Middle frontal gyrus (tissue), 1 donor: ENCODE measurements at regions not wholly inside any gene's neighbourhood (a gene's known extent, or its start where the extent isn't known, plus 50 kb on each side); places are given as distances from the start of the nearest gene placed in this dataset.

Source experiments
- DNase-seq: peaks from one replicate; pipeline ENCODE4 v3.0.0-alpha.2; 2015; ENCODE audit warnings: low spot score; ENCODE audit errors: extremely low spot score

DNA sequence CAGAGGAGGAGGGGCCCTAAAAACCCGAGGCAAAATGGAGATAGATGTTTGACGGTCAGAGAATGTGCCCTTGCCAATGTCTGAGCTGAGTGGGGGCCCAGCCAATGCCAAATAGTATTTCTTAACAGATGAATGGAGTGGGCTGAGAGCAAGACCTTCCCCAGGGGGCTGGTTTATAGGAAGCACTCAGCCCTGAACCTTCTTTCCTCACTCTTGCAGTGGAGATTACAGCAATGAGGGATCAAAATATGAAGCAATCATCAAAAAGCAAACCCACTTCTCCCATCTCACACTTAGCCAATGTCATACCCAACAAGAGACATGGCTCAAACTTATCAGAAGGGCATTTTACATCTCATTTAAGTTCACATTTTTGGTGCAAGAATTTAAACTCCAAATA lies 350.3 kb downstream of the GADD45G start:
- no peak for DNase-seq

DNA sequence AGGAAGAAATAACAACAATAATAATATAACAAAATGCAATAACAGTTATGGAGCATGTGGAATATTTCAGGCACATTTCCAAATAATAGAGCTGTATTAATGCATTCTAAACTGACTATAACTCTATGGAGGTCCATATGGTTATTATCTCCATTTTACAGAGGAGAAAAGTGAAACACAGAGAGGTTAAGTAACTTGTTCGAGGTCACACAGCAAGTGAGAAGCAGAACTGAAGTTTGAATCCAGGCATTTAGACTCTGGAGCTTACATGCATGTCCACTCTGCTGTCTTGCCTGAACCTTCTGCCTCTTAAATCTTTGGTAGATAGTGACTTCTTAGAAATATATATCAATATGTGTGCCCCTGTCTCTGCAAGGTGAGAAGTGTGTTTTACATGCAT lies 350.8 kb downstream of the GADD45G start:
- no peak for DNase-seq

DNA sequence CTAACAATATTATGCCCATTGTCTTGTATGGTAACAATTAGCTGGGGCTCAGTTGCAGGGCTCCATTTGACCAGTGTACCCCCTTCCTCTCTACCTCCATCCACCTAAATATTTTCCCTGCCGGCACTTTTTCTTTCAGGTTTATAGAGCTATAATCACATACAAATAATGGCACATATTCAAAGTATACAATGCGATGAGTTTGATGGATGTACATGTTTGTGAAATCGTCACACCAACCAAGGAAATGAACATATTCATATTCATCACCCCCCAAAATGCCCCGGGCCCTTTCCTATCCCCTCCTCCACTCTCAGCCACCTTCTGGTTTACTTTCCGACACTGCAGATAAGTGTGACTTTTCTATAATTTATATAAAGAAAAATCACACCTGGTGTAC lies 351.5 kb downstream of the GADD45G start:
- no peak for DNase-seq

DNA sequence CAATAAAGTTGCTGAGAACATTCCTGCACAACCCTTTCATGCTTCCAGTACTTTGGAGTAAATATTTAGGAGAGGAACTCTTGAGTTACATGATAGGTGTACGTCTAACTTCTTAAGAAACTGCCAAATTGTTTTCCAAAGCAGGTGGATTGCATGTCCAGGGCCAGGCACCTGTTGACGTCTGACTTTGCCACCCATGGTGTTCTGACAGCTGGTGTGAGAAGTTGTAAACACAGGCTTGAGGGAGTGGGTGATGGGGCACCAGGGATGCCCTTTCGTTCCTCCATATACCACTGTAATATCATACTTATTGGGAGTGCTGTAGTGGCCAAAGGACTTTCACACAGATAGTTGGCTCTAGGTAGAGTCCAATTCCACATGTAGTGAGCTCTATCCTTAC lies 352.1 kb downstream of the GADD45G start:
- no peak for DNase-seq

DNA sequence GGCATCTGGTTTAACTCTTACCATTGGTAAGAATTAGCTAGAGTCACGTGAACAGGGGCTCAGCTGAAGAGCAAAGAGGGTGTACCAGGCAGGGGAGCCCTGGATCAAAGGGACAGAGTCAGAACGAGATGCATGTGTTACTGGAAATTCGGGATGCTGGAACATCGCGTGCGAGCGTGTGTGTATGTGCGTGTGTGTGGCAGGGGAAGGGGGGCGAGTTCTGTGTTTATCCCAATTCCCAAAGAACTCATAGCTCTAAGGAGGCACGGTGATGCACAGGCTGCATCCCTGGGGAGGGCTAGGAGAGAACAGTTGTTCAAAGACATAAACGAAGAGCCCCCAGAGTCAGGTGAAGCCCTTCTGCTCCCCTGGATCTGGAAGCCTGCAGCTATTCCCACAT lies 353.3 kb downstream of the GADD45G start:
- DNase-seq = no peak

DNA sequence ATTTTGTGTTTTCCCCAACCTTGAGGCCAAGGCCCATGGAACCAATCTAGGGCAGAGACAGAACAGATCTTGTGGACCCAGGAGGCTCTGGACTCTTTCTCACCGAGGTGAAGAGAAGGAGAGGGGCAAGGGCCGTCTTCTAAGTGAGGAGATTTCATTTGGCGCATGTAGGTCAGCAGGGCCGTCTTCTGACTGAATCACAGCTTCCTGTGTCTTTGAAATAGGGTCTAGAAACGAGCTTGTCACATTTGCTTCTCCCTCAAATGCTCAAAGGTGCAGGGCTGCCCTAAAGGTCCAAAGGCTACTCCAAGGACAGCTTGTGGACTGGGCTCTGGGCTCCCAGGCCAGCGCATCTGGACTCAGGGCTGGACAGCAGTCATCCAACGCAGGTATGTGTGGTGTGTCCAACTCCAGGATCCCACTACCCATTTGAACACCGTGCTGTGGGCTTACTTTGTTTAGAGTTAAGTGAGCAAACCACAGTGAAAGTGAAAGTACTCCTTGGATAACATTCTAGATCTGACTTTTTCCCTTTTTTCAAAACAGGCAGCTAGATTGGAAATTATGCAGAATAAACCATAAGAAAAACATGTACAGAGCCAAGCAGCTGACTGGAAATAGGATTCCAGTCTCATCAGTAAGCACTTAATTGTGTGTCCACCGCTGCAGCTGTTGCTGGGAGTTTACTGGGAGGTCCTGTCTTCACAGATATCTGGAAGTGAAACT lies 357.0 kb downstream of the GADD45G start:
- no peak for DNase-seq

DNA sequence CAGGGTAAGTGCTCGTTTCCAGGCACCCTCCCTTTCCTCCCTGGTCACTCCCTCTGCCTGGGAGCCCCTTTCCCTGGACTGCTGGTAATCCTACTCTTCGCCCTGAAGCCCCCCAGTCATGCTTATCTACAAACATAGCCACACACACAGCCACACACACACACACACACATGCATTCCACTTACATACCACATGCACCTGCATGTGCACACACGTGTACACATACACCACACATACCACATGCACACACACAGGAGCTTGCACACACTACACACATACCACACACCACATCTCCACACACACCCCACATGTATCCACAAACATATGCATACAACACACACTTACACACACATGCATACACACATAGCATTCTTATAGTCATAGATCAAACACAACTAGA lies 358.5 kb downstream of the GADD45G start:
- DNase-seq = no peak

DNA sequence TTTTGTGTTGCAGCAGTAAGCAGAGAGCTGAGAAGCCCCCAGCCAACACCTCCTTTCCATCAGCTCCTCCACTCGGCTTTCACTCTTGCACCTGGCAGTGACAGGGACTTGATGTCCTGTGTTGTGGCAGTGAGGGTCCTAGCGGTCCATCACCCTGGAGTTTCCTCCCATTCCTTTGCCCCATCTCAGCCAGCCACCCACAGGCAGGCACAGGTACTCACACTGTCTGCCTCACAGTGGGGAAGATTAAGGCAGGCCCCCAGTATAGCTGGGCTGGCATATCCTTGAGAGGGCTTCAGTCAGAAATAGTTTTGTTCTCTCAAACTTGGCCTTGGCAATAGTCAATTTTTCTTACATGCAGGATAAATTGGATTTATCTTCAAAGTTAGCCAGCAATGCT lies 362.7 kb downstream of the GADD45G start:
- no peak for DNase-seq

DNA sequence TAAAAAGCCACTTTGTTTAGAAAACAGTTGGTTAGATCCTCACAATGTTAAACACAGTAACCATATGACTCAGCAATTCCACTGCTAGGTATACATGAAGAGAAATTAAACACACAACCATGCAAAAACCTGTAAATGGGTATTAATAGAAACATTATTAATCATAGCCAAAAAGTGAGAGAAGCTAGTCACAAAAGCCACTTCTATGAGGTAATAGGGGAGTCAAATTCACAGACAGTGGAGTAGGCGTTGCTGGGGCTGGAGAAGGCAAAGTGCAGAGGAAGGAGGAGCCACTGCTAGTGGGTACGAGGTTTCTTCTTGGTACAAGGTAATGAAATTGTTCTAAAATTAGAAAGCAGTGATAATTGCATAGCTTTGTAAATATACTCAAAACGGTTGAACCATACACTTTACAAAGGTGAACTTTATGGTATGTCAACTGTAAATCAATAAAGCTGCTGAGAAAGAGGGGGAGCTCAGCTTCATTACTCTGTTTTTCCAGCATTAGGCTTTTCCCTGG lies 364.4 kb downstream of the GADD45G start:
- DNase-seq = no peak

DNA sequence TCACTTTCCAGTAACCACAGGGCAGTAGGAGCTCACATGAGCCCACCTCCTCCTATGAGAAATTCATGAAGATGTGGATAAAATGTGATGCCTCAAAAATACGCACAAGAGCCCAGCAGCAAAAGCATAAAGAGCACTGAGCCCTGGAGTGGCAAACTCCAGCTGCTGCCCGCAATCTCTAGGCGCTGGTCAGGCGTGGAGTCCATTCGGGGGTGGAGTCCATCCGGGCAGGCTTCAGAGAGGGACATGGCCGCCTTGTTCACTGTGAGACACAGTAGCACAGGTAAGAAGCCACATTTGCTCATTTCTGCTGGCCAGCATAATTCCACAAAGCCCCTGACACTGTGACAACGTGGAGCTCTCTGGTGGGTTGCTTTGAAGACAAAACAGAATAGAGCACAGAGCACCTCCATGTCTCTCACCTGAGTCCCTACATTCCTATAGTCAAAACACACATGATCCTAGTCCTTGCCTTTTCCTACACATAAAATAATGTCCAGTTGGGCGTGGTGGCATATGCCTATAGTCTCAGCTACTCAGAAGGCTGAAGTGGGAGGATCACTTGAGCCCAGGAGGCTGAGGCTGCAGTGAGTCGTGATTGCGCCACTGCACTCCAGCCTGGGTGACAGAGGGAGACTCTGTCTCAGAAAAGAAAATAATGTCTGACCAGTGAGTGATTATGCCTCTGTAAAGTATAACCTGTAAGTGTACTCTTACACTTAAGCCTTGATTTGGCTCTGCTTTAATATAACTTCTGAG lies 365.2 kb downstream of the GADD45G start:
- no peak for DNase-seq

DNA sequence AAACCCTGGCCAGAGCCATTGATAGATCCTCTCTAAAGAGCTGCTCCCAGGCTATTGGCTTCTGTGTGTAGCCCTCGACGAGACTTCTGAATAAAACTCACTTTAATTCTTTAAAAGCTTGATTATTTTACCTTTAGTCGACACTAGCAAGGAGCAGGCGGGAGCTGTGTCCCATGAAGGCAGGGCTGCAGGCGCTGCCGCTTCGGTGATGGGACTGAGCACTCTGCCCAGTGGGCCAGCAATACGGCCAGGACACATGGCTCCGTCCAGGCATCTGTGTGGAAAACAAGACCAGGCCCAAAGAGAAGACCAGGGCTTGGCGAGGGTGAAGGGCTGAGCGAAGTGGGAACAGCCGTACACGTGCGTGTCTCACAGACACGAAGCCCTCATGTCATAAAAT lies 365.9 kb downstream of the GADD45G start:
- no peak for DNase-seq

DNA sequence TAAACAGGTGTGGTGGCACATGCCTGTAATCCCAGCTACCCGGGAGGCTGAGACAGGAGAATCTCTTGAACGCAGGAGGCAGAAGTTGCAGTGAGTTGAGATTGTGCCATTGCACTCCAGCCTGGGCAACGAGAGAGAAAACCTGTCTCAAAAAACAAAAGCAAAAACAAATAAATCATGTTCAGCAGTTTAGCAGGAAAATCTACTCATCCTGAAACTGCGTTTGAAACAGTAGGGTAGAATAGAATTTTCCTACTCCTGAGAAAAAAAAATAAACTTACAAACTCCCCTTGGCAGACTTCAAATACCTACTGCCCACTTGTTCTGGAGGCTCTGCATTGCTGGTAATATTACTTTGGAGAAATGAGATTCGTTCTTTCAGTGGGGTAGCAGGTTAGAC lies 367.7 kb downstream of the GADD45G start:
- DNase-seq = no peak

DNA sequence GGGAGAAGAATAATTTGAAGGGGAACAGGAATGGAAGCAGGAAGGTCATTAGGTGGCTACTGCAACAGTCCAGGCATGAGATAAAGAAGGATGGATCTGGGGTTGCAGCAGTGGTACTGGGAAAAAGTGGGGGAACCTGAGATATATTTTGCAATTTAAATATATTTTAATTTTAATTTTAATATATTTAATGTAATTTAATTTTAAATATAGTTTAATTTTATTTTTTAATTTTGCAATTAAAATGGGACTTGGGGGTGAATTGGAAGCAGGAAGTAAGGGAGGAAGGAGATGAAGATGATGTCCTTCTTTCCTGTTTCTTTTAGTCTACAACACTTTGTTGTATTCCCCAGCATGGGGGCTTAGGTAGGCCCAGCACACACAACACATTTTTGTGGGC lies 369.8 kb downstream of the GADD45G start:
- DNase-seq = no peak

DNA sequence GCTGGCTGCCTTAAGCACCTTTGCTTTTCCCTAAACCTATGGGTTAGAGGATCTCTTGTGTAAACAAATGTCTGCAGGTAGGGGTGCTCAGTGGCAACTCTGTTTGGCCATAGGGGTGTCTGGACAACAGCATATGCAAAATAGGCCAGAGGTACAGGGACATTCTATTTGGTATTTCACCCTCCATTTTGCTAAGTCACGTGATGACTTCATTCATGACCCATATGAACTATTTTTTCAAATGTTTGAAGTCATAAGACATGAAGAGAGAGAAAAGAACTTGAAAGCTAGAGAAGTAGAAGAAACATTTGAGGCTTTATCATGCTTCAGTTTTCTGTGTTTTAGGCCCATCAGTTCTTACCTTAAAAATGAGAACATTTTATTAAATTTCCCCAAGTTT lies 370.2 kb downstream of the GADD45G start:
- no peak for DNase-seq

DNA sequence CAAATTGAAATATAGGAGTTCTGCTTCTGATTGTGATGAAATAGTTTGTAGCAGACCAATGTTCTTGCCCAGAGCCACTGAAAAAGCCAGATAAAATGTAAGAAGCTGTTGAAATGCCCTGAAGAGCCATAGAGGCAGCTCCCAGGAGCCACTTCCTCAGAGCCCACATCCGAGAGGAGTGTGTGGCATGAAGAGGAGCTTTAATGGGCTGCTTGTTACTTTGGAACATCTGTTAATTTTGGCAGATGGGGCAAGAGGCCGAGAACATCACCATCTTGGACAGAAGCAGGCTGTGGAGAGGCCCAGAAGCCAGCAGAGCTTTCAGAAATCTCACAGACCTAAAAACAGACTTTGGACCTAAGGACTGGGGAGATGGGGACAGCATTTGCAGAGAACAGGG lies 370.8 kb downstream of the GADD45G start:
- no peak for DNase-seq

DNA sequence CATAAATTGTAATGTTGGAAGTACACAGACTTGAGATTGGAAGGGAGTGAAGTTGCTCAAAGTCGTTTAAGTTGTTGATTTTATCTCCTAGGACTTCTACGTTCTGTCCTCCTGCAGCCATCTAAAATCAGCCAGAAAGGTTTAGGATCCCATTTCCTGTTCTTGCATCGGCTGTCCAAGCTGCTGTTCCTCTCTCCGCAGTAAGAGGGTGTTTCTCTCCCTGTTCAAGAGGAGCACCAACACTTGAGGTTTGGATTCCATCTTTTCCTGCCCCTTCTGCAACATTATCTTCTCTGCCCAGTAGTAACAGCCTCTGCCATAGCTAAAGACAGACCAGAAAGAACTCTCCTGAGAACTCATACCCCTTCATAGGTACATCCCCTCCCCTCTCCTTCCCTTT lies 373.4 kb downstream of the GADD45G start:
- DNase-seq = no peak

DNA sequence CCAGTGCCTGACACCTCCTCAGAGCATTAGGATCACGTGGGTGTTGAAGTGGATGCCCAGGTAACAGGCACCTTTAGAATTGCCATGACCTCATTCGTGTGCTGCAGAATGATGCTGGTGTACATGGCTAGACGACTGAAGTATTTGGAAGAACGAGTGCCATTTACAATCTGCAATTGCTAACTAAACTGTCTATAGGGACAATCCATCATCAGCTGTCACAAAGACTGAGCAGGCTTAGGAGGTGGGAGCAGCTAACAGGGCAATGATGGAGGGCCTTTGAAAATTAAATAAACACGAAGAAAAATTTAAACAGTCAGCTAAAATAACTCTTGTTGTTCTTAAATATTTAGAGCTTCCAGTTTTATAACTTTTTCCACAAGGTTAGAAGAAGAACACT lies 375.8 kb downstream of the GADD45G start:
- DNase-seq = no peak

DNA sequence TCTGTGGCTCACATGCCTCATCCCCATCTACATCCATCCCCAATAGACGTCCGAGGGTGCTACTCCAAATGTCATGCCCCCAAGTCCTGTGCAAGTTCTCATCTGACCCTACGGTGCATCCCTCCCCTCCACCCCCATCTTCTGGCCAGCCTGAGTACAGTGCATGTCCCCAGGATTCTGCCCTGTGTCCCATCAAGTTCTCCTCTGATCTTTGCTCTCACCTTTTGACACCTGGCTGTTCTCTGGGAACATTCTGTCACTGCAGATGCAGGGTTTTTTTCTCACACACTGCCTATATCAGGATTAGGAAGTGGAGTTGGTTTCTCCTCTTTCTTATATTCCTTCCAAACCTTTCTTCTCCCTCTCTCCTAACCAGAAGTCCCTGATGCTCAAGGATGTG lies 377.2 kb downstream of the GADD45G start:
- no peak for DNase-seq

DNA sequence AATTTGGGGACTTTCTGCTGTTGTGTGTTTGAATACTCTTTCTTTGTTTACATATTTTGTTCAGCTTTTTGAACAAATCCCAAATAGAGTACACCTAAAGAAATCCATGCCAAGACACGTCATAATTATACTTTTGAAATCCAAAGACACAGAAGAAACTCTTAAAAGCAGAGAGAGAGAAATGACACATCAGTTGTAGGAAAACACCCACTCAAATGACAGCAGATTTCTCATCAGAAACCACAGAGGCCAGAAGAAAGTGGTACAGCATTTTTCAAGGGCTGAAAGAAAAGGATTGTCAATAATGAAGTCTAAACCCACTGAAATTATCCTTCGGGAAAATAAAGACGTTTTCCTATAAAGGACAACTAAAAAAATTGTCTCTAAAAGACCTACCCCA lies 378.6 kb downstream of the GADD45G start:
- no peak for DNase-seq

DNA sequence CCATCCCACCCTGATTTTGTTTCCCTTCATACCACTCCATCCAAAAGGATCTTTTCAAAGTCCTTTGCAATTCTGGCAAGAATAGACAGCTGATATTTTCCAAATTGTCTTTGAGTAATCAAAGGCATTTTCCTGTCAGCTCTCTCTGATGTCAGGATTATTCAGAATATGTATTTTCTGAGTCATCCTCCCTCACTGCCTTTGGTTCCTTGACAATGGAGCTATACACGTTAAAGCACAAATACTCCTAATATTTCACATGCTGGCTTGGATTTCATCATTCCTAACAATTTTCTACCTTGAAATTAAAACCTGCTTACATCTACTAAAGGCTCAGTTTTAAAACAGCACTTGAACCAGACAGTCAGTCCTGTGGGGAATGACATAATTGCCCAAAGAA lies 379.4 kb downstream of the GADD45G start:
- no peak for DNase-seq

DNA sequence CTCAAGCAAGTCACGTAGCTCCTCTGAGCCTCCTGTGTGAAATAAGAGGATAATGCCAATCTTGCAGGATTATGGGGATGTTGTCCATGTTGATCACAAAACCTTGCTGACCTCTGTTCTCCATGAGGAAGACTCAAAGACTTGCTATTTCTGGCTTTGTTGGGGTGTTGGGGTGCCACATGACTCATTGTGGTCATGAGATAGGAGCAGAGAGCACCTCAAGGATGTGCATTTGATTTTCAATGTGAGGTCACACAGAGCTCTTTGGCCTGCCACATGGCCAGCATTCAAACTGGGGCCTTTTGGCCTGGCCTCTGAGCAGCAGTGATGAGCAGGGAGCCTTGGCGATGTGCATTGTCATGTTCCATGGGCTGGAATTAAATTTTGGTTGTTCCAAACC lies 380.3 kb downstream of the GADD45G start:
- no peak for DNase-seq

DNA sequence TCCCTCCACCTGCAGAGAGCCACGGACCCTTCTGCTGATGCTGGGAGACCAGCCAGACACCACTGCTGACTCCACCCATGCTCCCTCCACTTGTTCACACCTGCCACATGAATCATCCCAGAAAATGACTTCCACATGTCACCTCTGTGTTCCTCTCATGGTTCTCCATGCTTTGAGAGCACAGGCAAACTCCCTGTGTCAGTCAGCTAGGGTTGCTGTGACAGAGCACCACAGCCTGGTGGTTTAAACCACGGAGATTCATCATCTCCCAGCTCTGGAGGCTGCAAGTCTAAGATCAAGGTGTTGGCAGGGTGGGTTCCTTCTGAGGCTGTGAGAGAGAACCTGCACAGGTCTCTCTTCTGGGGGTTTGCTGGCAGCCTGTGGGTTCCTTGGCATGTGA lies 381.4 kb downstream of the GADD45G start:
- no peak for DNase-seq

DNA sequence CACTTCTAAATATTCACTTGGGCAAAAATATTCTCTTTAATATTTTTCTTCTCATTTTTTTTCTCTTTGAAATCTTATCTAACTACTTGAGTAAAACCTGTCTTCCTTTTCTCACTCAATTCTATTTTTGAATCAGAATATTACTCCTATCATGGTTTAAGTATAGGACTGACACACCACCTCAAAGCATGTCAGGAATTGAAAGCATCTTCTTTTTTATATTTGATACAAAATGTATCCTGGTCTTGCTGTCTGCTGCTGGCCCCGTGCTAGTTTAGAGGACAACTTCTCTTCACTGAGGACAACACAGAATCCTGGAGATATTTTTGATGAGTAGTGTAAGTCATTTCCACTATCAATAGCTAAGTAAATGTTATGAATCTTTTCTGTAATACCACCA lies 383.6 kb downstream of the GADD45G start:
- DNase-seq = no peak
